CD4-positive, alpha-beta T cell treated with Interferon gamma for 1 hour (primary cell): ENCODE measurements at regions not wholly inside any gene's neighbourhood (a gene's known extent, or its start where the extent isn't known, plus 50 kb on each side); places are given as distances from the start of the nearest gene placed in this dataset.

Experiments used
- DNase-seq: peaks from one replicate; pipeline ENCODE4 v3.0.0-alpha.2; 2020

DNA sequence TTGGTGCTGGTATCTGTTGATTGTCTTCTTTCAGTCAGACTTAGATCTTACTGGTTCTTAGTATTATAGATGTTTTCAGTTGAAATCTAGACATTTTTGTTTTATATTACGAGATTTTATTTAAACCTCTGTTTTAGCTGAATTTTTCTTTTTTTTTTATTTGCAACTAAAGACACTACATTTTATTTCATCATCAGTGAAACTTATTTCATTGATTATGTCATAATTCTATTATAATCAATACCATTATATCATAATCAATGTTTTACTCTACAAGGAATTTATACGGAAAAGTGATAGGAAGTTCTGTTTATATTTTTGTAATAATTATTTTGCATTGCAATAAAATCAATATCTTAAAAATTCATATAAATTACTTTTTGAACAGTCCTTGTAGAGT, 477.4 kb upstream of the MDFIC2 start:
- DNase-seq = no peak

GRCh38 chr3:70780790-70781189, 468.4 kb upstream of the MDFIC2 start:
- no peak for DNase-seq

GRCh38 chr3:70779296-70779695, 466.9 kb upstream of the MDFIC2 start:
- no peak for DNase-seq

- DNase-seq = no peak
Observed at GRCh38 chr3:70776081-70776480, 463.6 kb upstream of the MDFIC2 start.

DNA sequence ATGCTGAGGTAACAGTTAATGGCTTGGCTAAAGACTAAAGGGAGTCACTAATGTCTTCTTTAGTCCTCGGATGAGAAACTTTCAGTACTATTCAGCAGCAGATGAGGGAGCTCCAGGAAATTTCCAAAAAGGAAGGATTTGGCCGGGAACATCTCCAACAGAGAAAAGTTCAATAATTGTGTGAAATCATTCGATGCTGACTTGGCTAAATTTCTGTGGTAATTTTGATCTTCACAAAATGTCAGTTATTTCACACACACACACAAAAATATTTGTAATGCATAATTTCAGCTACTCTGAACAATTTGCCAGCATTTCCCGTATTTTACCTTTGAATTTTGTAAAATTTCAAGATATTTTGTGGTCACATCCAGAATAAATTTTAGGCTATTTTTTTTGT, 462.8 kb upstream of the MDFIC2 start:
- DNase-seq = no peak

- DNase-seq = no peak
Observed at GRCh38 chr3:70774641-70775040, 462.2 kb upstream of the MDFIC2 start.

GRCh38 chr3:70771426-70772147, 459.1 kb upstream of the MDFIC2 start:
- DNase-seq = no peak

DNA sequence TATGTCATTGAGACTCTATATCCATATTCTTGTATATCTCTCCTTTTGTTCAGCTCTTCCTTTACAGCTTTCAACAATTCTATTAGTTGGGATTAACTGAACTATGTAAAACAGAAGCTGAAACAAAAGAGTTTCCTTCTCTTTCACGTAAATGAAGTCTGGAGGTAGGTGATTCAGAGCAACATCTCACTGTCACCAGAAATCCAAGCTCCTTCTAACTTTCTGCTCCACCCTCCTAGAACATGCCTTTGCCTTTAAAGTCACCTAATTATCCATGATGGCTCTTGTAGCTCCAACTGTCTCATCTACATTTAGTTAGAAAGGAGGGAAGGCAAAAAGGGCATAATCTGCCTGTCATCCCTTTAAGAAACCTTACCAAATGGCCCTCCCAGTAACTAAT, 458.2 kb upstream of the MDFIC2 start:
- no peak for DNase-seq

DNA sequence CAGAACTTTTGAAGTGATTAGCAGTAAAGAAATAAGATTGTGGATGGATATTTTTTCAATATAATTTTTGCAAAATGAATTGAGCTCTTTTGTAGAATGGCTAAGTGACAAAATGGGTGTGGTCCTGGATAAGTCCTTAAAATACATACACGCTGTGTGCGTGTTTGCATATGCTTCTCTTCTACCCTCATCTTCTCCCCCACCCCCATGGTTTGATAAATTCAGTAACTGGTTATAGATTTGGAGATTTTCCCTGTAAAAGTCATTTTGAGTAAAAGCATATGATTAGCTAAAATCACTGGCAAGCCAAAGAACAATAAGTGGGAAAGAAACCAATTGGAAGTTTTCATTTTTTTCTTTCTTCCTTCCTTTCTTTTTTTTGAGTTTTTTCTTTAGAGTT, 453.9 kb upstream of the MDFIC2 start:
- no peak for DNase-seq

DNA sequence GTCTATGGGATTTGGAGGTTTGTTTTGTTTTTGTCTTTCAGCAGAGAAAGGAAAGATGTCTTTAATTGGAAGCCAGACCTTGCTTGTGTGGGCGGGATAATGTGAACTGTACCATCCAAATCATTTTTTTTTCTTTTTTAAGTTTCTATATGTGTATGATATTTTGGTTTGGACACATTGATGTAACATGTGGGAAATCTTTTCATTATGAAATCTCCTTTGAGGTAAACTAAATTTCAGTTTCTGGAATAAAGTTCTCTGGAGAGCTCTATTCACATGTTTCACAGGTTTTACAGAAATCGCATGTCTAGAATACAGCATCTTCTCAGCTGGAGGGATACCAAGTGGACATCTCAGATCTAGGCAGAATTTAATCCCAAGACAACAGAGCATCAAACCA, 451.5 kb upstream of the MDFIC2 start:
- no peak for DNase-seq

- no peak for DNase-seq
Observed at GRCh38 chr3:70757658-70758057, 445.2 kb upstream of the MDFIC2 start.

GRCh38 chr3:70755526-70755925, 443.1 kb upstream of the MDFIC2 start:
- no peak for DNase-seq

DNA sequence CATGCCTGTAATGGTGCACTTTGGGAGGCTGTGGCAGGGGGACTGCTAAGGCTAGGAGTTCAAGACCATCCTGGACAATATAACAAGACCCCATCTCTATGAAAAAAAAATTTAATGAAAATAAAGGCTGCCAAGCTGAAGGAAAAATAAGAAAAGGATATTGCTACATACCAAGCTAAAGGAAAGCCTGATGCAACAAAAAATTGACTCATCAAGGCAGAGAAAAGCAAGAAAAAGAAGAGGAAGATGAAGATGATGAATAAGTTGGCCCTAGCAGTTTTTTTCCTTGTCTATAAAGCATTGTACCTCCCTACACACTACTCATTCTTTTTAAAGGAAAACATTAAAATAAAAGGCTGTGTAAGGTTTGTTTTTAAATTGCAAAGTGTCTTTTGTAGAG, 441.9 kb upstream of the MDFIC2 start:
- no peak for DNase-seq

- DNase-seq = no peak
Observed at GRCh38 chr3:70753572-70753971, 441.1 kb upstream of the MDFIC2 start.

GRCh38 chr3:70752051-70752450, 439.6 kb upstream of the MDFIC2 start:
- DNase-seq = no peak

- no peak for DNase-seq
Observed at GRCh38 chr3:70749122-70749521, 436.7 kb upstream of the MDFIC2 start.

DNA sequence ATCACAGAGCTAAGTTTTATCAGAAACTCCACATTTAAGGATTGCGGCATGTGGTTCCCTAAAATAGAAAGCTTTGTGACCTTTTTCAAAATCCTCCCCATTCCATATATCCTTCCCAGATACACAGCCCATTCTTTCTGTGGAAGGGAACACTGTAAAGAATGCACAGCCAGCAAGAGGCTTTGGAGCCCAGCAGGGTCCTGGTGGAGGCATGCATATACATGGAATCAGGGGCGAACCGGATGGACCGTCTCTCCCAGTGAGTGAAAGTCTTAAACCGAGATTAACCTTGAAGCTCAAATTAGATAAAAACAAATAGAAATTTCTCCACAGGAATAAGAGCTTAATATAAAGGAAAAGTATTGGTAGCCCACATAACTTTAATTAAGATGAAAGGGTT, 436.2 kb upstream of the MDFIC2 start:
- DNase-seq = no peak

- DNase-seq = no peak
Observed at GRCh38 chr3:70747847-70748246, 435.4 kb upstream of the MDFIC2 start.

DNA sequence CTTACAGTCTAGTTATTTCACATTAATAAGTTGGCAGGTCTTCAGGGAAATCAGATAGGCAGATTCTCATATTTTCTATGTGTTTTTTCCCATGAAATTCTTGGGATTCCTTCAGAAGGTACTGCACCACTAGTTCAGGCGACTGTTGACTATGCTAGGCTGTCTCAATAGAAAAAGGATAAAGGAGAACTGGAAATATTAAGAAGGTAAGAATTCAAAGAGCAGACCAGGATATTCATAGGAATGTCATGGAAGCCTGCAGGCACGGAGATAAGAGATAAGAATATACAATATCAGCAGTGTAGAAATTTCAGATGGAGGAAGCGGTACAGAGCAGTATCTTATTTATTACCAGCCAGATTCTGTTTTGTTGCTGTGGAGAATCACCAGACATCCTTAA, 432.1 kb upstream of the MDFIC2 start:
- DNase-seq = no peak

DNA sequence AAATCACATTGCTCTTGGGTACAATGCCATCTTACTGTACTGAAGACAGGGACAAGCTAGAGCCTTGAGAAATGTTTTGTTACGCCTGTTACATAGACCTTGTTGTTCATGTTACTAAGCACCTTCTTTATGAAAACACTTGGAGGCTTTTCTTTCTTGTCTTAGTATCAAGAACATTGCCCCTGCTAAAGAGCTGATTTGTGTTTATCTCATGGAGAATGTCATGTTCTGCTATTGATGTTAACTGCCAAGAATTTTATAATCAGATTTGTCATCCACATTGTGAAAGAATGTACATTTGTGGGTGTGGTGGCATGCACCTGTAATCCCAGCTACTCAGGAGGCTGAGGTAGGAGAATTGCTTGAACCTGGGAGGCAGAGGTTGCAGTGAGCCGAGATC, 431.3 kb upstream of the MDFIC2 start:
- DNase-seq = no peak

DNA sequence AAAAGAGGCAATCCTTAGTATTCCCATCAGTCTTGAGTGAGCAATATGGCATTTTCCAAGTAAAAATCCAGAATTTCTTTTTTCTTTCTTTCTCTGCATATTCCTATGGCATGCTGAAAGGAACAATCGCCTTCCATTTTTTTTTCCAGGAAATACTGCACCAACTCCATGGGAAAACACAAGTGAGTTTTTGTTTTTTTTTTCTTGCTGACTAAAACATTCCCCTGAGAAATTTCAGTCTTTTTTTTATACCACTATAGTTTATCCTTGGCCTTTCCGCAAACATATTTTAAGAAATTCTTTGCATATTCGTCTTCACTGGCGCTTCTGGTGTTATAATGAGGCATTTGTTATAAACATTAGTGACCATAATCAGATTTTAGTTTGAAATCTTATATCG, 429.6 kb upstream of the MDFIC2 start:
- no peak for DNase-seq

DNA sequence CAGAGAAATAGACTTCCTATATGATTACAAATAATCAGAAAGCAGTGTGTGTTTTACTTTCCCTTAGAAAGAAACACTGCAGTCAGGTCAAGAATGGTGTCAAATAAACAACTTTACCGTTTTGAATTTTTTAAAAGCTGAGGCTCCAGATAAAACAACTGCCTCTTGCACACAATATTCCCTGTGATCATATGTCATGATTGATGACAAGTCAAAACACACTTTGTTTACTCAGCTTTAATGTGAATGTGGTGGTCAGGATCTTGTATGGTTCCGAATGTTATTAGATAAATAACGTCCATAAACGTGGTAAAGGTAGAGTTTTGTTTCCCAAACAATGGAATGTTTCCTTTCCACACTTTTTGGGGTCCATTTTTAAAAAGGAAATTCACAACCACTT, 428.4 kb upstream of the MDFIC2 start:
- DNase-seq = no peak

- no peak for DNase-seq
Observed at GRCh38 chr3:70740071-70740470, 427.6 kb upstream of the MDFIC2 start.

- DNase-seq = no peak
Observed at GRCh38 chr3:70738291-70738681, 425.8 kb upstream of the MDFIC2 start.

DNA sequence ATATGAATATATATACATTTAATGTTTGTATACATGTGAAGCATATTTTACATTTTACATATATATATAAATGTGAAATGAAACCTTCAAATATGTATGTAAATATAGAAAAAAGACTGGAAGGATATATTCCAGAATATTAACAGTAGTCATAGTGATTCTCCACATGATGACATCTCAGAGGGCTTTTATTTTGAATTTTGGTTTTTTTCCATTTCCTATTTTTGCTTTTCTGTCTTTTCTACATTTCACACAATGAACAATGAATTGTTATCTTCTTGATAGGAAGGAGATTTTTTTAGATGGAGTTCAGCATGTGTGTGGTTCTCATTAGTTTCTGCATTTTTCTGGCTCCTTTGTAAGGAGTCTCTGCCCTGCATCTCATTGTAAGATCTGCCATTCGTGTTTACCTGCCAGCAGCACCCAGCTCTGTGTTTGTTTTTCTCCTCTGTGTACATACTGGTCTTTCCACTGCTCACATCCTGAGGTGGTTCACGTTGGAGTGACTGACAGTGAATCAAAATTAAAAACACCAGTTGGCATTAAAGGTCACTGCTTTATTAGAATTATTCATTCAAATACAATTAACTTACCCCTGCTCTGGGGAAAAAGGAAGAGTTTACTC, 425.3 kb upstream of the MDFIC2 start:
- no peak for DNase-seq
